C4-2B (cell line): ENCODE measurements at regions not wholly inside any gene's neighbourhood (a gene's known extent, or its start where the extent isn't known, plus 50 kb on each side); places are given as distances from the start of the nearest gene placed in this dataset.
"Not testable (repeated sequence)": the region's sequence is repeated elsewhere in the genome, so short reads cannot be mapped to it uniquely, and the experiment has no call there.

Source experiments
- CTCF ChIP-seq: fragments of 450-650 bp; conservative IDR thresholded peaks from 2 replicates; pipeline ENCODE4 v1.5.1; 2017; ENCODE audit warnings: mild to moderate bottlenecking
- ZFX ChIP-seq: fragments of 450-650 bp; IDR thresholded peaks from 2 replicates; pipeline ENCODE4 v1.6.1; 2017

- not testable (repeated sequence) for TF ChIP-seq CTCF, ZFX
Measured at GRCh38 chr4:9660955-9661354, 120.5 kb upstream of the DRD5 start.
